SJSA1 (cell line): ENCODE measurements at regions not wholly inside any gene's neighbourhood (a gene's known extent, or its start where the extent isn't known, plus 50 kb on each side); places are given as distances from the start of the nearest gene placed in this dataset.

Experiments
- DNase-seq, 2 experiments: peaks; one replicate each; pipeline ENCODE4 v3.0.0-alpha.2; 2015 to 2020; ENCODE audit warnings: low spot score in 2 of 2, low read depth in 1 of 2
- H3K27ac ChIP-seq: fragments of 250-450 bp; sonication (Bioruptor Pico); 2 replicates; pipeline ENCODE4 v1.5.1; 2020; ENCODE audit warnings: mild to moderate bottlenecking, moderate library complexity
- H3K27me3 ChIP-seq: fragments of 250-450 bp; sonication (Bioruptor Pico); replicated peaks from 2 replicates; pipeline ENCODE4 v1.5.1; 2020; ENCODE audit warnings: mild to moderate bottlenecking, moderate library complexity
- H3K36me3 ChIP-seq: fragments of 250-450 bp; sonication (Bioruptor Pico); 2 replicates; pipeline ENCODE4 v1.5.1; 2020; ENCODE audit warnings: mild to moderate bottlenecking
- H3K4me1 ChIP-seq: fragments of 250-450 bp; sonication (Bioruptor Pico); replicated peaks from 2 replicates; pipeline ENCODE4 v1.6.1; 2021; ENCODE audit warnings: mild to moderate bottlenecking
- H3K4me3 ChIP-seq: fragments of 250-450 bp; sonication (Bioruptor Pico); 2 replicates; pipeline ENCODE4 v1.5.1; 2020; ENCODE audit warnings: mild to moderate bottlenecking
- H3K9me3 ChIP-seq: fragments of 250-450 bp; sonication (Bioruptor Pico); replicated peaks from 2 replicates; pipeline ENCODE4 v1.5.1; 2020; ENCODE audit warnings: mild to moderate bottlenecking

GRCh38 chr2:126449677-126450076 is 206.3 kb upstream of the GYPC start:
- no peaks in the 10 kb centered on the region for H3K36me3 ChIP-seq
- H3K4me1 ChIP-seq = no peaks in the 10 kb centered on the region
- no peak overlapping the region for H3K27ac ChIP-seq
- H3K4me3 ChIP-seq = no peak overlapping the region
- H3K27me3 ChIP-seq = no peaks in the 10 kb centered on the region
- no peaks in the 10 kb centered on the region for H3K9me3 ChIP-seq
- no peak for DNase-seq

GRCh38 chr2:126463892-126464674 is 191.9 kb upstream of the GYPC start:
- Histone ChIP-seq H3K9me3 (no peaks in the 10 kb centered on the region), H3K27me3 (no peaks in the 10 kb centered on the region), H3K4me1 (no peaks in the 10 kb centered on the region), H3K36me3 (no peaks in the 10 kb centered on the region), H3K27ac (no peak overlapping the region; the same call in 1 of the 2 replicates), H3K4me3 (no peak overlapping the region)
- DNase-seq = no peak

DNA sequence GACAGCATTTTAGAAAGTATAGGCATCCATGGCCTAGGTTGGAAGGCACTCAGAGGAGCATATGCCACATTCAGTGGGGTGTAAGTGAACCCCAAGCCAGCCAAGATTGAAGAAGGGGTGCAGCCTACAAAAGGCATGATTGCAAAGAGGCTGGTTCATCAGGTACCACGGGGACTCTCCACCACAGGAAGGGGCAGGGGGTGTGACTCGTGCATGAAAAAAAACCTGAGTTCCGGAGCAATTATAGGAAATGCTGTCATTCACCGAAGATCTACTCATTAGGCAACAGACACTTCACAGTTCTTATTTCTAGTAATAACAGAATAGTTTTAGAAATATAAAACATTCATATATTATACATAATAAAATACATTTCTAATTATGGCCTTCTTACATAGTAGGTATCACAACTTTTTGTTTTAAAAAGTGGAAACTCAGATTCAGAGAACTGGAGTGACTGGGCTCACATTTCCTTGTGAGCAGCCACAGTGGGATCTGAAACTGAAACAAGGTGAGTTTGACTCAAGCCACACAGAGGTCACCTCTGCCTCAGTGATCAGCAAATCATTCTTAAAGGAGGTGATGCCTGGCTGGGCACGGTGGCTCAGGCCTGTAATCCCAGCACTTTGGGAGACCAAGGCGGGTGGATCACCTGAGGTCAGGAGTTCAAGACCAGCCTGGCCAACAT is 188.4 kb upstream of the GYPC start:
- DNase-seq = no peak

GRCh38 chr2:126475031-126475430 is 180.9 kb upstream of the GYPC start:
- no peak for DNase-seq
- Histone ChIP-seq H3K27me3 (no peaks in the 10 kb centered on the region), H3K4me3 (no peak overlapping the region), H3K27ac (no peak overlapping the region), H3K4me1 (no peaks in the 10 kb centered on the region), H3K36me3 (no peaks in the 10 kb centered on the region), H3K9me3 (no peaks in the 10 kb centered on the region)

More for the DNA sequence above, 188.4 kb upstream of the GYPC start:
- no peaks in the 10 kb centered on the region for H3K36me3 ChIP-seq
- no peaks in the 10 kb centered on the region for H3K27me3 ChIP-seq
- H3K27ac ChIP-seq = no peak overlapping the region
- H3K9me3 ChIP-seq = no peaks in the 10 kb centered on the region
- H3K4me3 ChIP-seq = no peak overlapping the region
- H3K4me1 ChIP-seq = no peaks in the 10 kb centered on the region

GRCh38 chr2:126476691-126477090 is 179.3 kb upstream of the GYPC start:
- no peak for DNase-seq
- Histone ChIP-seq H3K36me3 (no peaks in the 10 kb centered on the region), H3K9me3 (no peaks in the 10 kb centered on the region), H3K27me3 (no peaks in the 10 kb centered on the region), H3K27ac (no peak overlapping the region), H3K4me1 (no peaks in the 10 kb centered on the region), H3K4me3 (no peak overlapping the region)

DNA sequence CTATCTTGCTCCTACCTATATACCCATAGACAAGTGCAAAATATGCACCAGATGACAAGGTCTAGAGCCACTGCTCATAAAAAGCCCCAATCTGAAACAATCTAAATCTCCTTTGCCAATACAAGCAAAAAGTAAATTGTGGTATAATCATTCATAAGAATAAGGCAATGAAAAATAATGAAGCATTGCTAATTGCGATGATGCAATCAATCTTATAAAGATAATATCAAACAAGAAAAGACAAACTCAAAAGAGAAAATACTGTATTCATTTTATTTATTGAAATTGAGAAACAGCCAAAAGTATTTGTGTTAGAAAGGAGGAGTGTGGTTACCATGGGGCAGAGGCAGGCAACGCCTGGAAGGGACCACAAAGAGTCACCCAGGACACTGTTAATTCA is 175.9 kb upstream of the GYPC start:
- no peaks in the 10 kb centered on the region for H3K36me3 ChIP-seq
- H3K27ac ChIP-seq = no peak overlapping the region
- no peak overlapping the region for H3K4me3 ChIP-seq
- H3K4me1 ChIP-seq = no peaks in the 10 kb centered on the region
- no peaks in the 10 kb centered on the region for H3K27me3 ChIP-seq
- no peaks in the 10 kb centered on the region for H3K9me3 ChIP-seq
- DNase-seq = no peak

GRCh38 chr2:126482582-126483464 is 173.1 kb upstream of the GYPC start:
- no peak overlapping the region for H3K4me3 ChIP-seq
- H3K9me3 ChIP-seq = no peaks in the 10 kb centered on the region
- H3K27ac ChIP-seq = no peak overlapping the region
- no peaks in the 10 kb centered on the region for H3K27me3 ChIP-seq
- no peak for DNase-seq
- no peaks in the 10 kb centered on the region for H3K36me3 ChIP-seq
- no peaks in the 10 kb centered on the region for H3K4me1 ChIP-seq

DNA sequence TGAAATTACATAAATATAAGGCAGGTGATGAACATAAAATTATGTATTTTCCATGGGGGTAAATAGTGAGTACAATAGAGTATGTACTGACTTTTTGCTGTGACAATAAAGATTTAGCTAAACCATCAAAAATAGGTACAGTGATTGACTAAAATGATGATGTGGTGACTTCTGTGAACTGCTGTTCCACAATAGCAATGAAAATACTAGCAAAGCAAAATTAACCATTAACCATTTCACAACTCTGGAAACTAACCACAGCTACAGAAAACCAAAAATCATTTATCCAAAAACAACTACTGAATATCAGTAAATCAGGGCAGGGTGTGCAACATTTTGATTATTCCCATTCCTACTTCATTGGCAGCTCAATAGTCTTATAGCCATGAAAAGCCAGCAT is 161.4 kb upstream of the GYPC start:
- no peak overlapping the region for H3K4me3 ChIP-seq
- H3K27me3 ChIP-seq = no peaks in the 10 kb centered on the region
- 0 out of 2 replicates have a peak, but pooled peaks cover 2% of the 10 kb centered on the region for H3K9me3 ChIP-seq
- H3K27ac ChIP-seq = no peak overlapping the region
- no peaks in the 10 kb centered on the region for H3K4me1 ChIP-seq
- H3K36me3 ChIP-seq = no peaks in the 10 kb centered on the region
- DNase-seq = no peak

GRCh38 chr2:126495189-126495588 is 160.8 kb upstream of the GYPC start:
- DNase-seq = no peak

DNA sequence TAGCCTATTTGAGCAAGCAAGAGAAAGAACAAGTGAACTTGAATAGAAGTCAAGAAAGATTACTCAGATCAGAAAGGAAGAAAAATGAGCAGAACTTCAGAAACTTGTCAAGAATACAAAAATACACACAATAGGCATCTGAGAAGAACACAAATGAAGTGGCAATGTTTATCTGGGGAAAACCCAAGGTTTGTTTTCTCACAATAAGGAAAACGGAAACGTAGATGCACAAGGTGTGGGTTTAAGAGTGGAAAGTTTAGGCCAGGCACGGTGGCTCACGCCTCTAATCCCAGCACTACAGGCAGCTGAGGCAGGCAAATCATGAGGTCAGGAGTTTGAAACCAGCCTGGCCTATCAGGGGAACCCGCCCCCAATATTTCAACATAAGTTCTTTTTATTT is 159.5 kb upstream of the GYPC start:
- 0 out of 2 replicates have a peak, but pooled peaks cover 2% of the 10 kb centered on the region for H3K9me3 ChIP-seq
- DNase-seq = no peak
- H3K27ac ChIP-seq = no peak overlapping the region

More at GRCh38 chr2:126495189-126495588, 160.8 kb upstream of the GYPC start:
- Histone ChIP-seq H3K36me3 (no peaks in the 10 kb centered on the region), H3K27ac (no peak overlapping the region), H3K4me3 (no peak overlapping the region), H3K4me1 (no peaks in the 10 kb centered on the region), H3K27me3 (no peaks in the 10 kb centered on the region), H3K9me3 (0 out of 2 replicates have a peak, but pooled peaks cover 2% of the 10 kb centered on the region)

DNA sequence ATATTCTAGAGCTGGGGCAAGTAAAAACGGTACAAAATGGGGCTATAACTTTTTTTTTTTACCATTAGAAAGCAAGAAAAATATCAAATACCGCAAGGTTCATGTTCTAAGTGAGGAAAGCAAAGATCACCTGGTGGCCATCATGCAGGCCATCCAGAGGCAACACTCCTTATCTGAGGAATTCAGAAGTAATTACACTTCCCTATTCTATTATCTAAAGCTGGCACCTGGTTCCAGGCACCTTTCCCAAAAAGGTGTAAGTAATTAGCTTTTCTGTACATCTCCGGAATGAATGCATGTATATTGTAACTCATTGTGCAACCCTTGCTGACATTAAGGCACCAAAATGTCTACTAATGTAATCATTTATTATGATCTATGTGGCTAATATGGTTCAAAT is 152.5 kb upstream of the GYPC start:
- Histone ChIP-seq H3K36me3 (no peaks in the 10 kb centered on the region), H3K9me3 (no peaks in the 10 kb centered on the region), H3K4me3 (no peak overlapping the region), H3K27ac (no peak overlapping the region), H3K4me1 (no peaks in the 10 kb centered on the region), H3K27me3 (no peaks in the 10 kb centered on the region)
- DNase-seq = no peak

More for the DNA sequence above, 159.5 kb upstream of the GYPC start:
- H3K4me1 ChIP-seq = no peaks in the 10 kb centered on the region
- no peaks in the 10 kb centered on the region for H3K27me3 ChIP-seq
- H3K36me3 ChIP-seq = no peaks in the 10 kb centered on the region
- no peak overlapping the region for H3K4me3 ChIP-seq

DNA sequence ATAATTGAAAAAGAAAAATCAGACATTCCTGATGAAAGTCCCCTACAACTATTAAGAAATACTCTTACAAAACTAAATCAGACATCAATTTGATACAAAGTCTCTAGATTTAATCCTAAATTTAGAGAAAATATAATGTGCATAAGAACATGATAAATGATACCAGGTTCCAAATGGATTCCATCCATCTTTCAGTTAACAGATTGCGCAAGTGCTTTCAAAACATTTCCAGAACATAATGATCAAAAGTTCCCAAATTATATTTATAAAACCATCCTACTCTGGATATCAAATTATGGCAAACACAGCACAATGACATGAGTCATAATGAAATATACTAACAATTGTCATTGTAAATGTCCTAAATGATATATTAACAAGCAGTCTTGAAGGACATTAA is 151.0 kb upstream of the GYPC start:
- H3K27ac ChIP-seq = no peak overlapping the region
- no peak for DNase-seq
- H3K9me3 ChIP-seq = no peaks in the 10 kb centered on the region
- H3K4me1 ChIP-seq = no peaks in the 10 kb centered on the region
- no peaks in the 10 kb centered on the region for H3K36me3 ChIP-seq
- H3K27me3 ChIP-seq = no peaks in the 10 kb centered on the region
- H3K4me3 ChIP-seq = no peak overlapping the region

DNA sequence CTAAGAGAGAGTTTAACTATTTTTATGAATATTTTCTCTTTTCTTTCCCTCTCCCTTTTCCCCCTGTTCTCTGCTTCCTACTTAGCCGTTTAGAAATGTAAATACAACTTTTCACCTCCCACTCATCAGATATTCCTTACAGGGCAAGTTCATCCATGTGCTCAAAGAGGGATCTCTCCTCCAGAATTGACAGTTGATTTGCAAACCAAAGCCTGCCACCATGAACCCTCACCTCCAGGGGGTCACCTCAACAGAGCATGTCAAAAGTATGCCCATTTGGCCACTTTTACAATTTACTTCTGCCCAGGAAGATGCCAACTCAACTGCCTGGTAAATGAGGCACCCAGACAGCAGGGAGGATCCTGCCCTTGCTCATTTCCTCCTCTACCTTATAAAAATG is 149.2 kb upstream of the GYPC start:
- DNase-seq = no peak
- Histone ChIP-seq H3K36me3 (no peaks in the 10 kb centered on the region), H3K27me3 (no peaks in the 10 kb centered on the region)

More for the DNA sequence above, 149.2 kb upstream of the GYPC start:
- Histone ChIP-seq H3K4me3 (no peak overlapping the region), H3K9me3 (no peaks in the 10 kb centered on the region), H3K27ac (no peak overlapping the region), H3K4me1 (no peaks in the 10 kb centered on the region)
